Natural killer cell (primary cell): ENCODE measurements at regions not wholly inside any gene's neighbourhood (a gene's known extent, or its start where the extent isn't known, plus 50 kb on each side); places are given as distances from the start of the nearest gene placed in this dataset.

Experiments
- ATAC-seq, 3 donors: fragments of 150-1000 bp in 2 of 3; fragments of 200-7000 bp in 1 of 3; cut with Tn5 transposase; 1 replicate in 1 of 3; 2 replicates in 2 of 3; pipeline ENCODE4 v1.10.0; 2021; ENCODE audit warnings: mild to moderate bottlenecking in 2 of 3, moderate library complexity in 2 of 3
- DNase-seq, 2 donors: peaks; one replicate each; pipeline versions ENCODE4 v3.0.0 to v3.0.0-alpha.2; 2013 to 2021; ENCODE audit warnings: mixed read lengths in 1 of 2
- H3K27ac ChIP-seq: one replicate; pipeline ENCODE4 v1.5.1; 2013; ENCODE audit warnings: mild to moderate bottlenecking, low read length
- H3K27me3 ChIP-seq: one replicate; pipeline ENCODE4 v1.6.1; 2013; ENCODE audit warnings: low read length; ENCODE audit not compliant: control insufficient read depth, insufficient read depth
- H3K36me3 ChIP-seq: one replicate; pipeline ENCODE4 v1.6.1; 2013; ENCODE audit warnings: low read length; ENCODE audit not compliant: control insufficient read depth, insufficient read depth
- H3K4me1 ChIP-seq: one replicate; pipeline ENCODE4 v1.6.1; 2013; ENCODE audit warnings: low read length; ENCODE audit not compliant: control insufficient read depth, insufficient read depth
- H3K4me3 ChIP-seq: one replicate; pipeline ENCODE4 v1.5.1; 2013; ENCODE audit warnings: low read length
- H3K9me3 ChIP-seq: one replicate; pipeline ENCODE4 v1.6.1; 2013; ENCODE audit warnings: low read length; ENCODE audit not compliant: control insufficient read depth, insufficient read depth
- H3K27ac Mint-ChIP-seq, 2 donors: one replicate each; pipeline ENCODE4 v1.8.0; 2022; ENCODE audit warnings: mild to moderate bottlenecking in 2 of 2, mixed read lengths in 2 of 2, moderate library complexity in 1 of 2
- H3K27me3 Mint-ChIP-seq, 2 donors: one replicate each; pipeline ENCODE4 v1.8.0; 2022; ENCODE audit warnings: low read depth in 2 of 2, mixed read lengths in 2 of 2
- H3K36me3 Mint-ChIP-seq: one replicate; pipeline ENCODE4 v1.8.0; 2022; ENCODE audit warnings: mixed read lengths
- H3K4me1 Mint-ChIP-seq, 2 donors: one replicate each; pipeline ENCODE4 v1.8.0; 2022; ENCODE audit warnings: mixed read lengths in 2 of 2
- H3K4me3 Mint-ChIP-seq: one replicate; pipeline ENCODE4 v1.8.0; 2022; ENCODE audit warnings: mild to moderate bottlenecking, moderate library complexity, mixed read lengths
- H3K9me3 Mint-ChIP-seq, 2 donors: one replicate each; pipeline ENCODE4 v1.8.0; 2022; ENCODE audit warnings: mixed read lengths in 2 of 2
- CTCF ChIP-seq: fragments of 200-600 bp; IDR thresholded peaks from one replicate; pipeline ENCODE4 v1.8.0; 2022; ENCODE audit warnings: antibody characterized with exemption
- WGBS: methylation state at CpG from one replicate; pipeline ENCODE4 v1.1.7; 2013; ENCODE audit warnings: missing lambda C conversion rate; ENCODE audit not compliant: insufficient coverage; 5-methylcytosine and 5-hydroxymethylcytosine counted together
- intact Hi-C: fragments of 100-400 bp; cut with micrococcal nuclease; formaldehyde crosslinking; loops from one replicate; pipeline ENCODE4 v1.14.2; 2022

- DNase-seq = peak in 1 of 2 donors; percentile 8
- no peak overlapping the region for H3K4me3 Mint-ChIP-seq
- intact Hi-C loops = loop anchor here (1.0 kb wide), 1 partner anchor 164 kb away; no protein-coding TSS in a partner anchor
- H3K27me3 Mint-ChIP-seq = peaks cover 4 to 16% of the 10 kb centered on the region in 2 donors
- no peak for TF ChIP-seq CTCF
- ATAC-seq = no peak
- H3K27ac ChIP-seq = no peak overlapping the region
- no peaks in the 10 kb centered on the region for H3K4me1 ChIP-seq
- WGBS = 79% methylated on average over 3 of the region's 3 CpGs
- no peaks in the 10 kb centered on the region for H3K36me3 ChIP-seq
- no peaks in the 10 kb centered on the region for H3K36me3 Mint-ChIP-seq
- H3K27ac Mint-ChIP-seq = no peak overlapping the region
- H3K9me3 ChIP-seq = no peaks in the 10 kb centered on the region
- H3K4me3 ChIP-seq = no peak overlapping the region
- H3K27me3 ChIP-seq = no peaks in the 10 kb centered on the region
- no peaks in the 10 kb centered on the region for H3K4me1 Mint-ChIP-seq
- H3K9me3 Mint-ChIP-seq = no peaks in the 10 kb centered on the region
Measured at GRCh38 chr14:38150075-38150474, 57.6 kb upstream of the SSTR1 start.
